ENCODE measurements at regions not wholly inside any gene's neighbourhood (a gene's known extent, or its start where the extent isn't known, plus 50 kb on each side); places are given as distances from the start of the nearest gene placed in this dataset.

GRCh38 chr10:31095677-31096560, 64.3 kb upstream of the ZNF438 start:
- no peak overlapping the region for H3K27ac ChIP-seq
- H3K9me3 ChIP-seq (ENCODE audit: severe bottlenecking), result no peaks in the 10 kb centered on the region
- no peak for TF ChIP-seq CTCF (IDR thresholded peaks at IDR 0.05; ENCODE audit: low read depth, low read length)
- DNase-seq, result no peak
- H3K4me3 ChIP-seq (ENCODE audit: low read depth, low read length), result no peak overlapping the region
- H3K36me3 ChIP-seq, result no peaks in the 10 kb centered on the region
- no peaks in the 10 kb centered on the region for H3K27me3 ChIP-seq (ENCODE audit: insufficient read depth, low read depth, severe bottlenecking)

GRCh38 chr10:31098046-31098445, 66.4 kb upstream of the ZNF438 start:
- TF ChIP-seq CTCF (IDR thresholded peaks at IDR 0.05; ENCODE audit: low read depth, low read length), result no peak
- H3K36me3 ChIP-seq, result no peaks in the 10 kb centered on the region
- no peak overlapping the region for H3K4me3 ChIP-seq (ENCODE audit: low read depth, low read length)
- H3K9me3 ChIP-seq (ENCODE audit: severe bottlenecking), result no peaks in the 10 kb centered on the region
- H3K27ac ChIP-seq, result no peak overlapping the region
- no peak for DNase-seq
- H3K27me3 ChIP-seq (ENCODE audit: insufficient read depth, low read depth, severe bottlenecking), result no peaks in the 10 kb centered on the region

- DNase-seq, result no peak
- Histone ChIP-seq H3K36me3 (no peaks in the 10 kb centered on the region), H3K9me3 (ENCODE audit: severe bottlenecking) (no peaks in the 10 kb centered on the region), H3K27me3 (ENCODE audit: insufficient read depth, low read depth, severe bottlenecking) (no peaks in the 10 kb centered on the region), H3K27ac (no peak overlapping the region), H3K4me3 (ENCODE audit: low read depth, low read length) (no peak overlapping the region)
- no peak for TF ChIP-seq CTCF (IDR thresholded peaks at IDR 0.05; ENCODE audit: low read depth, low read length)
Observed at GRCh38 chr10:31099094-31099493, 67.4 kb upstream of the ZNF438 start.

- H3K27ac ChIP-seq, result no peak overlapping the region
Observed at GRCh38 chr10:31099664-31100063, 68.0 kb upstream of the ZNF438 start.

GRCh38 chr10:31100115-31100601, 68.5 kb upstream of the ZNF438 start:
- no peaks in the 10 kb centered on the region for H3K9me3 ChIP-seq (ENCODE audit: severe bottlenecking)
- no peaks in the 10 kb centered on the region for H3K27me3 ChIP-seq (ENCODE audit: insufficient read depth, low read depth, severe bottlenecking)
- no peak for DNase-seq
- H3K36me3 ChIP-seq, result no peaks in the 10 kb centered on the region
- H3K4me3 ChIP-seq (ENCODE audit: low read depth, low read length), result no peak overlapping the region
- H3K27ac ChIP-seq, result no peak overlapping the region
- no peak for TF ChIP-seq CTCF (IDR thresholded peaks at IDR 0.05; ENCODE audit: low read depth, low read length)

More at GRCh38 chr10:31099664-31100063, 68.0 kb upstream of the ZNF438 start:
- no peaks in the 10 kb centered on the region for H3K9me3 ChIP-seq (ENCODE audit: severe bottlenecking)
- no peaks in the 10 kb centered on the region for H3K27me3 ChIP-seq (ENCODE audit: insufficient read depth, low read depth, severe bottlenecking)
- H3K4me3 ChIP-seq (ENCODE audit: low read depth, low read length), result no peak overlapping the region
- DNase-seq, result no peak
- TF ChIP-seq CTCF (IDR thresholded peaks at IDR 0.05; ENCODE audit: low read depth, low read length), result no peak
- H3K36me3 ChIP-seq, result no peaks in the 10 kb centered on the region

Measured in WERI-Rb-1 (cell line).